Fibroblast of lung (primary cell): ENCODE measurements at regions not wholly inside any gene's neighbourhood (a gene's known extent, or its start where the extent isn't known, plus 50 kb on each side); places are given as distances from the start of the nearest gene placed in this dataset.

Experiments
- DNase-seq, 2 donors: peaks; one replicate each; pipeline versions ENCODE4 v3.0.0 to v3.0.0-alpha.2; 2010; ENCODE audit warnings: low read depth in 2 of 2
- H2AFZ ChIP-seq: 2 replicates; pipeline ENCODE4 v1.5.1; 2012; ENCODE audit warnings: low read length, control low read depth, inconsistent platforms
- H3K27ac ChIP-seq: 2 replicates; pipeline ENCODE4 v1.5.1; 2011; ENCODE audit warnings: low read length, control low read depth; ENCODE audit not compliant: insufficient read depth
- H3K27me3 ChIP-seq: 2 replicates; pipeline ENCODE4 v1.5.1; 2011; ENCODE audit warnings: mild to moderate bottlenecking, low read length; ENCODE audit not compliant: control insufficient read depth, insufficient read depth
- H3K36me3 ChIP-seq: 2 replicates; pipeline ENCODE4 v1.5.1; 2011; ENCODE audit warnings: low read length; ENCODE audit not compliant: control insufficient read depth, insufficient read depth
- H3K4me1 ChIP-seq: 2 replicates; pipeline ENCODE4 v1.5.1; 2011; ENCODE audit warnings: low read length; ENCODE audit not compliant: control insufficient read depth, insufficient read depth; ENCODE audit errors: extremely low read depth
- H3K4me2 ChIP-seq: 2 replicates; pipeline ENCODE4 v1.5.1; 2011; ENCODE audit warnings: low read length, control low read depth; ENCODE audit not compliant: insufficient read depth; ENCODE audit errors: extremely low read depth
- H3K4me3 ChIP-seq, 4 experiments: fragments of 200-600 bp in 1 of 4; sonication (generic) in 1 of 4; replicated peaks in 1 of 4; 2 replicates each; pipeline ENCODE4 v1.5.1; 2011 to 2016; ENCODE audit warnings: low read length in 4 of 4, low read depth in 3 of 4, mild to moderate bottlenecking in 3 of 4, control low read depth in 2 of 4, inconsistent platforms in 1 of 4, mixed read lengths in 1 of 4; ENCODE audit not compliant: insufficient read depth in 1 of 4; ENCODE audit errors: control extremely low read depth in 1 of 4
- H3K79me2 ChIP-seq: 2 replicates; pipeline ENCODE4 v1.5.1; 2012; ENCODE audit warnings: mild to moderate bottlenecking, low read length, inconsistent platforms; ENCODE audit not compliant: control insufficient read depth, insufficient read depth
- H3K9ac ChIP-seq: 2 replicates; pipeline ENCODE4 v1.5.1; 2011; ENCODE audit warnings: mild to moderate bottlenecking, low read length, control low read depth; ENCODE audit not compliant: insufficient read depth
- H3K9me3 ChIP-seq: 2 replicates; pipeline ENCODE4 v1.5.1; 2012; ENCODE audit warnings: low read depth, low read length; ENCODE audit not compliant: control insufficient read depth, insufficient read depth
- H4K20me1 ChIP-seq: 2 replicates; pipeline ENCODE4 v1.5.1; 2011; ENCODE audit warnings: low read length; ENCODE audit not compliant: control insufficient read depth, insufficient read depth; ENCODE audit errors: extremely low read depth
- CTCF ChIP-seq, 2 donors: IDR thresholded peaks in 1 of 2; conservative IDR thresholded peaks in 1 of 2; 1 replicate in 1 of 2; 2 replicates in 1 of 2; pipeline ENCODE4 v1.5.1; 2011 to 2012; ENCODE audit warnings: low read length in 2 of 2, control low read depth in 1 of 2, inconsistent platforms in 1 of 2, low read depth in 1 of 2, mild to moderate bottlenecking in 1 of 2
- EZH2 ChIP-seq: IDR thresholded peaks from 2 replicates; pipeline ENCODE4 v1.5.1; 2012; ENCODE audit warnings: low read length, control low read depth, mild to moderate bottlenecking; ENCODE audit errors: missing control alignments

GRCh38 chr16:76653390-76654026 lies 376.3 kb downstream of the CNTNAP4 start:
- TF ChIP-seq CTCF (conservative IDR thresholded peaks at IDR 0.05 in 1 of 2, IDR thresholded peaks at IDR 0.05 in 1 of 2; ENCODE audit: low read depth in 1 of 2, low read length in 2 of 2) = peak in 1 of 2 donors; percentile 72
- TF ChIP-seq EZH2 = no peak
- H3K9ac ChIP-seq = no peak overlapping the region
- peak; percentile 13 to 60 for DNase-seq
- H3K36me3 ChIP-seq = no peaks in the 10 kb centered on the region
- no peaks in the 10 kb centered on the region for H4K20me1 ChIP-seq
- no peak overlapping the region for H3K4me2 ChIP-seq
- no peak overlapping the region for H3K27ac ChIP-seq
- no peaks in the 10 kb centered on the region for H3K4me1 ChIP-seq
- H3K9me3 ChIP-seq = no peaks in the 10 kb centered on the region
- no peaks in the 10 kb centered on the region for H3K27me3 ChIP-seq
- no peak overlapping the region for H2AFZ ChIP-seq
- H3K4me3 ChIP-seq = no peak overlapping the region
- no peaks in the 10 kb centered on the region for H3K79me2 ChIP-seq

GRCh38 chr16:76654088-76654820 lies 377.1 kb downstream of the CNTNAP4 start:
- H3K9me3 ChIP-seq = no peaks in the 10 kb centered on the region
- TF ChIP-seq EZH2 = no peak
- no peak for DNase-seq

GRCh38 chr16:76656994-76657393 lies 379.8 kb downstream of the CNTNAP4 start:
- Histone ChIP-seq H3K27ac (no peak overlapping the region), H3K27me3 (no peaks in the 10 kb centered on the region), H2AFZ (no peak overlapping the region), H3K79me2 (no peaks in the 10 kb centered on the region), H4K20me1 (no peaks in the 10 kb centered on the region), H3K9ac (no peak overlapping the region), H3K4me1 (no peaks in the 10 kb centered on the region), H3K36me3 (no peaks in the 10 kb centered on the region), H3K4me3 (no peak overlapping the region), H3K9me3 (no peaks in the 10 kb centered on the region), H3K4me2 (no peak overlapping the region)
- no peak for TF ChIP-seq CTCF (conservative IDR thresholded peaks at IDR 0.05 in 1 of 2, IDR thresholded peaks at IDR 0.05 in 1 of 2; ENCODE audit: low read depth in 1 of 2, low read length in 2 of 2)
- no peak for TF ChIP-seq EZH2
- DNase-seq = no peak

More at GRCh38 chr16:76654088-76654820, 377.1 kb downstream of the CNTNAP4 start:
- no peaks in the 10 kb centered on the region for H3K27me3 ChIP-seq
- no peak overlapping the region for H3K4me2 ChIP-seq
- no peak overlapping the region for H3K9ac ChIP-seq
- no peaks in the 10 kb centered on the region for H3K79me2 ChIP-seq
- no peaks in the 10 kb centered on the region for H3K36me3 ChIP-seq
- no peak overlapping the region for H2AFZ ChIP-seq
- H3K27ac ChIP-seq = no peak overlapping the region
- no peaks in the 10 kb centered on the region for H3K4me1 ChIP-seq
- H4K20me1 ChIP-seq = no peaks in the 10 kb centered on the region
- H3K4me3 ChIP-seq = no peak overlapping the region
